K562 (cell line): ENCODE measurements at regions not wholly inside any gene's neighbourhood (a gene's known extent, or its start where the extent isn't known, plus 50 kb on each side); places are given as distances from the start of the nearest gene placed in this dataset.

Experiments
- ARNT ChIP-seq, 2 experiments: fragments of 450-650 bp; IDR thresholded peaks; 2 replicates each; pipeline ENCODE4 v1.6.1; 2016; ENCODE audit warnings: mild to moderate bottlenecking in 1 of 2
- BACH1 ChIP-seq: fragments of 200-800 bp; sonication (Bioruptor generic); IDR thresholded peaks from 2 replicates; pipeline ENCODE4 v1.6.1; 2016; ENCODE audit warnings: missing genetic modification characterization, missing compliant biosample characterization
- POLR2AphosphoS5 ChIP-seq: IDR thresholded peaks from 2 replicates; pipeline ENCODE4 v1.6.1; 2011; ENCODE audit warnings: mild to moderate bottlenecking, low read depth, low read length, moderate library complexity; ENCODE audit not compliant: control insufficient read depth, insufficient read depth
- TEAD4 ChIP-seq, 2 experiments: sonication (generic) in 1 of 2; formaldehyde crosslinking in 1 of 2; IDR thresholded peaks; 2 replicates each; pipeline versions ENCODE4 v1.6.1 to v1.8.0; 2012 to 2022; ENCODE audit warnings: borderline replicate concordance in 1 of 2, inconsistent platforms in 1 of 2, low read length in 1 of 2, mild to moderate bottlenecking in 1 of 2, missing genetic modification reagents in 1 of 2
- YBX1 ChIP-seq: fragments of 450-650 bp; IDR thresholded peaks from 2 replicates; pipeline ENCODE4 v1.7.1; 2016; ENCODE audit warnings: mild to moderate bottlenecking
- ZBTB17 ChIP-seq: fragments of 450-650 bp; formaldehyde crosslinking; IDR thresholded peaks from 2 replicates; pipeline ENCODE4 v1.4.0; 2020; ENCODE audit warnings: mild to moderate bottlenecking
- TF ChIP-seq, protein P1 (sequence below): conservative IDR thresholded peaks from 2 replicates; pipeline ENCODE4 v1.6.1; 2011; ENCODE audit warnings: low read depth, mild to moderate bottlenecking, low read length; ENCODE audit not compliant: control insufficient read depth
- TF ChIP-seq, protein P2 (sequence below): fragments of 450-650 bp; IDR thresholded peaks from 2 replicates; pipeline ENCODE4 v1.6.1; 2016; ENCODE audit warnings: missing biosample characterization, missing genetic modification characterization

- TF ChIP-seq ZBTB17 (CRISPR knock-in tag): no peak
- no peak for TF ChIP-seq POLR2AphosphoS5
- no peak for TF ChIP-seq ARNT (IDR thresholded peaks at IDR 0.05)
- no peak for TF ChIP-seq YBX1
- TF ChIP-seq, protein P1, sequence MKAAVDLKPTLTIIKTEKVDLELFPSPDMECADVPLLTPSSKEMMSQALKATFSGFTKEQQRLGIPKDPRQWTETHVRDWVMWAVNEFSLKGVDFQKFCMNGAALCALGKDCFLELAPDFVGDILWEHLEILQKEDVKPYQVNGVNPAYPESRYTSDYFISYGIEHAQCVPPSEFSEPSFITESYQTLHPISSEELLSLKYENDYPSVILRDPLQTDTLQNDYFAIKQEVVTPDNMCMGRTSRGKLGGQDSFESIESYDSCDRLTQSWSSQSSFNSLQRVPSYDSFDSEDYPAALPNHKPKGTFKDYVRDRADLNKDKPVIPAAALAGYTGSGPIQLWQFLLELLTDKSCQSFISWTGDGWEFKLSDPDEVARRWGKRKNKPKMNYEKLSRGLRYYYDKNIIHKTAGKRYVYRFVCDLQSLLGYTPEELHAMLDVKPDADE: no peak
- no peak for TF ChIP-seq BACH1 (tag)
- TF ChIP-seq, protein P2, sequence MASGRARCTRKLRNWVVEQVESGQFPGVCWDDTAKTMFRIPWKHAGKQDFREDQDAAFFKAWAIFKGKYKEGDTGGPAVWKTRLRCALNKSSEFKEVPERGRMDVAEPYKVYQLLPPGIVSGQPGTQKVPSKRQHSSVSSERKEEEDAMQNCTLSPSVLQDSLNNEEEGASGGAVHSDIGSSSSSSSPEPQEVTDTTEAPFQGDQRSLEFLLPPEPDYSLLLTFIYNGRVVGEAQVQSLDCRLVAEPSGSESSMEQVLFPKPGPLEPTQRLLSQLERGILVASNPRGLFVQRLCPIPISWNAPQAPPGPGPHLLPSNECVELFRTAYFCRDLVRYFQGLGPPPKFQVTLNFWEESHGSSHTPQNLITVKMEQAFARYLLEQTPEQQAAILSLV (tag): no peak
- no peak for TF ChIP-seq TEAD4 (IDR thresholded peaks at IDR 0.05; ENCODE audit: low read length)
- TF ChIP-seq TEAD4 (CRISPR knock-in tag; IDR thresholded peaks at IDR 0.05; ENCODE audit: borderline replicate concordance): no peak
Measured at GRCh38 chr18:34492652-34493051, 217.4 kb upstream of the DTNA start.
